Ishikawa (cell line): ENCODE measurements at regions not wholly inside any gene's neighbourhood (a gene's known extent, or its start where the extent isn't known, plus 50 kb on each side); places are given as distances from the start of the nearest gene placed in this dataset.

Experiments used
- CEBPB ChIP-seq: IDR thresholded peaks from 2 replicates; pipeline ENCODE4 v1.6.1; 2012
- CREB1 ChIP-seq: IDR thresholded peaks from 2 replicates; pipeline ENCODE4 v1.6.1; 2012; ENCODE audit warnings: low read depth
- EGR1 ChIP-seq: IDR thresholded peaks from 2 replicates; pipeline ENCODE4 v1.6.1; 2012
- EP300 ChIP-seq: IDR thresholded peaks from 2 replicates; pipeline ENCODE4 v1.6.1; 2012; ENCODE audit warnings: borderline replicate concordance
- FOXM1 ChIP-seq: IDR thresholded peaks from 2 replicates; pipeline ENCODE4 v1.6.1; 2012; ENCODE audit warnings: low read depth, borderline replicate concordance
- MAX ChIP-seq: IDR thresholded peaks from 2 replicates; pipeline ENCODE4 v1.6.1; 2012
- NFIC ChIP-seq: IDR thresholded peaks from 2 replicates; pipeline ENCODE4 v1.6.1; 2012
- RAD21 ChIP-seq: IDR thresholded peaks from 2 replicates; pipeline ENCODE4 v1.6.1; 2012; ENCODE audit warnings: low read depth
- REST ChIP-seq: IDR thresholded peaks from 2 replicates; pipeline ENCODE4 v1.6.1; 2012; ENCODE audit warnings: low read depth, mild to moderate bottlenecking
- TAF1 ChIP-seq: IDR thresholded peaks from 2 replicates; pipeline ENCODE4 v1.6.1; 2012; ENCODE audit warnings: low read depth, mild to moderate bottlenecking
- TCF12 ChIP-seq: IDR thresholded peaks from 2 replicates; pipeline ENCODE4 v1.6.1; 2012; ENCODE audit warnings: low read depth
- TEAD4 ChIP-seq: IDR thresholded peaks from 2 replicates; pipeline ENCODE4 v1.6.1; 2012
- USF1 ChIP-seq: IDR thresholded peaks from 2 replicates; pipeline ENCODE4 v1.6.1; 2012
- YY1 ChIP-seq: IDR thresholded peaks from 2 replicates; pipeline ENCODE4 v1.6.1; 2012; ENCODE audit warnings: low read depth
- ZBTB7A ChIP-seq: IDR thresholded peaks from 2 replicates; pipeline ENCODE4 v1.6.1; 2012; ENCODE audit warnings: low read depth

GRCh38 chr6:14552891-14553290 is 435.3 kb downstream of the CD83 start:
- TF ChIP-seq EP300 (no peak), EGR1 (no peak), FOXM1 (no peak), USF1 (no peak), MAX (no peak), TCF12 (no peak), TEAD4 (no peak), YY1 (no peak), TAF1 (no peak), REST (no peak), CREB1 (no peak), NFIC (no peak), RAD21 (no peak), ZBTB7A (no peak), CEBPB (no peak)

GRCh38 chr6:14553515-14553914 is 435.9 kb downstream of the CD83 start:
- TF ChIP-seq TEAD4, result no peak
- TF ChIP-seq TCF12, result no peak
- no peak for TF ChIP-seq USF1
- no peak for TF ChIP-seq MAX

- no peak for TF ChIP-seq MAX
- no peak for TF ChIP-seq EP300
- TF ChIP-seq EGR1, result no peak
- no peak for TF ChIP-seq TCF12
- TF ChIP-seq ZBTB7A, result no peak
- no peak for TF ChIP-seq RAD21
- TF ChIP-seq REST, result no peak
- no peak for TF ChIP-seq FOXM1
- TF ChIP-seq TAF1, result no peak
- TF ChIP-seq TEAD4, result no peak
- TF ChIP-seq CEBPB, result no peak
- TF ChIP-seq NFIC, result no peak
- TF ChIP-seq YY1, result no peak
- TF ChIP-seq USF1, result no peak
- no peak for TF ChIP-seq CREB1
Observed at GRCh38 chr6:14555804-14556203, 438.2 kb downstream of the CD83 start.

- TF ChIP-seq REST (no peak), CREB1 (no peak), NFIC (no peak), ZBTB7A (no peak), TEAD4 (no peak), TCF12 (no peak), CEBPB (no peak), MAX (no peak), YY1 (no peak)
Observed at GRCh38 chr6:14559746-14560536, 442.4 kb downstream of the CD83 start.
